K562 (cell line): ENCODE measurements at regions not wholly inside any gene's neighbourhood (a gene's known extent, or its start where the extent isn't known, plus 50 kb on each side); places are given as distances from the start of the nearest gene placed in this dataset.

Experiments
- BRCA1 ChIP-seq, 2 experiments: fragments of 450-650 bp in 1 of 2; sonication (generic) in 1 of 2; formaldehyde crosslinking in 1 of 2; IDR thresholded peaks; 2 replicates each; pipeline versions ENCODE4 v1.5.0 to v1.6.1; 2017 to 2020; ENCODE audit warnings: mild to moderate bottlenecking in 1 of 2, missing genetic modification reagents in 1 of 2
- CHD1 ChIP-seq: fragments of 200-600 bp; sonication (generic); IDR thresholded peaks from one replicate; pipeline ENCODE4 v1.6.1; 2012; ENCODE audit warnings: mild to moderate bottlenecking, moderate library complexity, low read length, inconsistent platforms
- CTCF ChIP-seq, 3 experiments: IDR thresholded peaks in 2 of 3; conservative IDR thresholded peaks in 1 of 3; 2 replicates each; pipeline ENCODE4 v1.5.1; 2011 to 2012; ENCODE audit warnings: low read length in 3 of 3, mild to moderate bottlenecking in 3 of 3, control low read depth in 2 of 3, improper control_type of control experiment in 1 of 3, inconsistent platforms in 1 of 3, low read depth in 1 of 3, mixed read lengths in 1 of 3, moderate library complexity in 1 of 3; ENCODE audit not compliant: insufficient read depth in 2 of 3
- HNRNPLL ChIP-seq: fragments of 200-400 bp; formaldehyde crosslinking; IDR thresholded peaks from 2 replicates; pipeline ENCODE4 v1.6.1; 2017; ENCODE audit warnings: low read length, low read depth, mild to moderate bottlenecking; ENCODE audit not compliant: poor library complexity, severe bottlenecking
- RBM22 ChIP-seq: fragments of 200-400 bp; formaldehyde crosslinking; IDR thresholded peaks from 2 replicates; pipeline ENCODE4 v1.6.1; 2018; ENCODE audit warnings: low read length, low read depth; ENCODE audit not compliant: poor library complexity, severe bottlenecking
- ZNF212 ChIP-seq: fragments of 450-650 bp; formaldehyde crosslinking; IDR thresholded peaks from 2 replicates; pipeline ENCODE4 v1.4.0; 2020; ENCODE audit warnings: mild to moderate bottlenecking
- ZNF644 ChIP-seq: fragments of 200-800 bp; sonication (Bioruptor generic); IDR thresholded peaks from 2 replicates; pipeline ENCODE4 v1.6.1; 2016; ENCODE audit warnings: low read depth, missing genetic modification characterization, missing compliant biosample characterization
- TF ChIP-seq, protein P1 (sequence below), 2 experiments: fragments of 450-650 bp; formaldehyde crosslinking in 1 of 2; IDR thresholded peaks; 2 replicates each; pipeline versions ENCODE4 v1.4.0 to v1.6.1; 2014 to 2020; ENCODE audit warnings: mild to moderate bottlenecking in 2 of 2, borderline replicate concordance in 1 of 2, low read depth in 1 of 2
- TF ChIP-seq, protein P2 (sequence below): fragments of 450-650 bp; IDR thresholded peaks from 2 replicates; pipeline ENCODE4 v1.6.1; 2016; ENCODE audit warnings: low read depth, mild to moderate bottlenecking, moderate library complexity

- TF ChIP-seq CTCF (IDR thresholded peaks at IDR 0.05 in 2 of 3, conservative IDR thresholded peaks at IDR 0.05 in 1 of 3; ENCODE audit: insufficient read depth in 2 of 3, low read depth in 1 of 3, low read length in 3 of 3) (no peak), ZNF644 (tag) (no peak), RBM22 (no peak), ZNF212 (no peak), HNRNPLL (no peak), BRCA1 (IDR thresholded peaks at IDR 0.05) (no peak), BRCA1 (CRISPR knock-in tag; IDR thresholded peaks at IDR 0.05) (no peak), CHD1 (no peak)
- TF ChIP-seq, protein P1, sequence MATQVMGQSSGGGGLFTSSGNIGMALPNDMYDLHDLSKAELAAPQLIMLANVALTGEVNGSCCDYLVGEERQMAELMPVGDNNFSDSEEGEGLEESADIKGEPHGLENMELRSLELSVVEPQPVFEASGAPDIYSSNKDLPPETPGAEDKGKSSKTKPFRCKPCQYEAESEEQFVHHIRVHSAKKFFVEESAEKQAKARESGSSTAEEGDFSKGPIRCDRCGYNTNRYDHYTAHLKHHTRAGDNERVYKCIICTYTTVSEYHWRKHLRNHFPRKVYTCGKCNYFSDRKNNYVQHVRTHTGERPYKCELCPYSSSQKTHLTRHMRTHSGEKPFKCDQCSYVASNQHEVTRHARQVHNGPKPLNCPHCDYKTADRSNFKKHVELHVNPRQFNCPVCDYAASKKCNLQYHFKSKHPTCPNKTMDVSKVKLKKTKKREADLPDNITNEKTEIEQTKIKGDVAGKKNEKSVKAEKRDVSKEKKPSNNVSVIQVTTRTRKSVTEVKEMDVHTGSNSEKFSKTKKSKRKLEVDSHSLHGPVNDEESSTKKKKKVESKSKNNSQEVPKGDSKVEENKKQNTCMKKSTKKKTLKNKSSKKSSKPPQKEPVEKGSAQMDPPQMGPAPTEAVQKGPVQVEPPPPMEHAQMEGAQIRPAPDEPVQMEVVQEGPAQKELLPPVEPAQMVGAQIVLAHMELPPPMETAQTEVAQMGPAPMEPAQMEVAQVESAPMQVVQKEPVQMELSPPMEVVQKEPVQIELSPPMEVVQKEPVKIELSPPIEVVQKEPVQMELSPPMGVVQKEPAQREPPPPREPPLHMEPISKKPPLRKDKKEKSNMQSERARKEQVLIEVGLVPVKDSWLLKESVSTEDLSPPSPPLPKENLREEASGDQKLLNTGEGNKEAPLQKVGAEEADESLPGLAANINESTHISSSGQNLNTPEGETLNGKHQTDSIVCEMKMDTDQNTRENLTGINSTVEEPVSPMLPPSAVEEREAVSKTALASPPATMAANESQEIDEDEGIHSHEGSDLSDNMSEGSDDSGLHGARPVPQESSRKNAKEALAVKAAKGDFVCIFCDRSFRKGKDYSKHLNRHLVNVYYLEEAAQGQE (IDR thresholded peaks at IDR 0.05; ENCODE audit: borderline replicate concordance) = no peak
- TF ChIP-seq, protein P1 (CRISPR knock-in tag; IDR thresholded peaks at IDR 0.05; ENCODE audit: low read depth) = no peak
- TF ChIP-seq, protein P2, sequence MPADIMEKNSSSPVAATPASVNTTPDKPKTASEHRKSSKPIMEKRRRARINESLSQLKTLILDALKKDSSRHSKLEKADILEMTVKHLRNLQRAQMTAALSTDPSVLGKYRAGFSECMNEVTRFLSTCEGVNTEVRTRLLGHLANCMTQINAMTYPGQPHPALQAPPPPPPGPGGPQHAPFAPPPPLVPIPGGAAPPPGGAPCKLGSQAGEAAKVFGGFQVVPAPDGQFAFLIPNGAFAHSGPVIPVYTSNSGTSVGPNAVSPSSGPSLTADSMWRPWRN = no peak
Measured at GRCh38 chr13:34853161-34853560, 88.9 kb upstream of the NBEA start.
